ENCODE measurements at regions not wholly inside any gene's neighbourhood (a gene's known extent, or its start where the extent isn't known, plus 50 kb on each side); places are given as distances from the start of the nearest gene placed in this dataset.

- Histone ChIP-seq H3K9me3 (peaks cover 0 to 3% of the 10 kb centered on the region in 2 donors), H3K4me3 (no peak overlapping the region), H3K4me1 (peaks cover 0 to 38% (median 18%) of the 10 kb centered on the region in 4 donors), H3K27ac (peak overlapping the region in 2 of 4 donors; percentile 65 to 70), H3K36me3 (no peaks in the 10 kb centered on the region), H3K27me3 (no peaks in the 10 kb centered on the region)
- intact Hi-C loops (cut with DNase I; ENCODE audit: low total_unique reads): no loop called here
- 86 to 88% methylated on average over 5 of the region's 5 CpGs for WGBS, 2 donors (ENCODE audit: low coverage in 1 of 2)
- no peak for DNase-seq
- in situ Hi-C loops (cut with MboI; ENCODE audit: low pct_ligation_motif_present in 1 of 4, low pct_unique_long_range_greater_than_20kb in 1 of 4, low sequenced_read_pairs in 3 of 4): no loop called here
- TF ChIP-seq CTCF (IDR thresholded peaks at IDR 0.05) (no peak), POLR2A (IDR thresholded peaks at IDR 0.05) (no peak), EP300 (IDR thresholded peaks at IDR 0.05; ENCODE audit: low read depth) (no peak), POLR2AphosphoS5 (IDR thresholded peaks at IDR 0.05) (no peak)
Measured at GRCh38 chr7:17440831-17441230, 142.4 kb downstream of the AHR start.

GRCh38 chr7:17441557-17441956, 143.1 kb downstream of the AHR start:
- no peak for TF ChIP-seq EP300 (IDR thresholded peaks at IDR 0.05; ENCODE audit: low read depth)
- no peak for TF ChIP-seq POLR2A (IDR thresholded peaks at IDR 0.05)
- no peak for TF ChIP-seq CTCF (IDR thresholded peaks at IDR 0.05)
- no peak for TF ChIP-seq POLR2AphosphoS5 (IDR thresholded peaks at IDR 0.05)
- H3K4me3 ChIP-seq: no peak overlapping the region
- in situ Hi-C loops (cut with MboI; ENCODE audit: low pct_ligation_motif_present in 1 of 4, low pct_unique_long_range_greater_than_20kb in 1 of 4, low sequenced_read_pairs in 3 of 4): no loop called here

GRCh38 chr7:17444151-17444550, 145.7 kb downstream of the AHR start:
- 92 to 93% methylated on average over 2 of the region's 2 CpGs for WGBS, 2 donors (ENCODE audit: low coverage in 1 of 2)
- intact Hi-C loops (cut with DNase I; ENCODE audit: low total_unique reads) (no loop called here), in situ Hi-C loops (cut with MboI; ENCODE audit: low pct_ligation_motif_present in 1 of 4, low pct_unique_long_range_greater_than_20kb in 1 of 4, low sequenced_read_pairs in 3 of 4) (no loop called here)

More at GRCh38 chr7:17441557-17441956, 143.1 kb downstream of the AHR start:
- intact Hi-C loops (cut with DNase I; ENCODE audit: low total_unique reads): no loop called here
- Histone ChIP-seq H3K9me3 (peaks cover 0 to 3% of the 10 kb centered on the region in 2 donors), H3K27ac (no peak overlapping the region), H3K27me3 (no peaks in the 10 kb centered on the region), H3K36me3 (no peaks in the 10 kb centered on the region), H3K4me1 (peaks cover 0 to 38% (median 18%) of the 10 kb centered on the region in 4 donors)
- DNase-seq: no peak

GRCh38 chr7:17444673-17445072, 146.2 kb downstream of the AHR start:
- 22 to 32% methylated on average over 1 of the region's 1 CpG for WGBS, 2 donors (ENCODE audit: low coverage in 1 of 2)
- Histone ChIP-seq H3K4me1 (peaks cover 0 to 25% (median 14%) of the 10 kb centered on the region in 4 donors), H3K9me3 (peaks cover 11 to 16% of the 10 kb centered on the region in 2 donors), H3K27me3 (no peaks in the 10 kb centered on the region), H3K27ac (peak overlapping the region in 1 of 4 donors; percentile 17), H3K4me3 (no peak overlapping the region), H3K36me3 (no peaks in the 10 kb centered on the region)
- TF ChIP-seq POLR2AphosphoS5 (IDR thresholded peaks at IDR 0.05) (peak in 1 of 3 donors; percentile 27), CTCF (IDR thresholded peaks at IDR 0.05) (no peak)
- in situ Hi-C loops (cut with MboI; ENCODE audit: low pct_ligation_motif_present in 1 of 4, low pct_unique_long_range_greater_than_20kb in 1 of 4, low sequenced_read_pairs in 3 of 4) (no loop called here), intact Hi-C loops (cut with DNase I; ENCODE audit: low total_unique reads) (no loop called here)
- no peak for DNase-seq

More at GRCh38 chr7:17444151-17444550, 145.7 kb downstream of the AHR start:
- peaks cover 11 to 16% of the 10 kb centered on the region in 2 donors for H3K9me3 ChIP-seq
- peak overlapping the region in 1 of 4 donors; percentile 17 for H3K27ac ChIP-seq
- no peak for DNase-seq
- H3K4me3 ChIP-seq: no peak overlapping the region
- H3K4me1 ChIP-seq: peaks cover 0 to 31% (median 16%) of the 10 kb centered on the region in 4 donors
- no peaks in the 10 kb centered on the region for H3K27me3 ChIP-seq
- no peak for TF ChIP-seq POLR2A (IDR thresholded peaks at IDR 0.05)
- no peak for TF ChIP-seq CTCF (IDR thresholded peaks at IDR 0.05)
- TF ChIP-seq EP300 (IDR thresholded peaks at IDR 0.05; ENCODE audit: low read depth): no peak
- TF ChIP-seq POLR2AphosphoS5 (IDR thresholded peaks at IDR 0.05): no peak
- H3K36me3 ChIP-seq: no peaks in the 10 kb centered on the region
